SK-N-MC (cell line): ENCODE measurements at regions not wholly inside any gene's neighbourhood (a gene's known extent, or its start where the extent isn't known, plus 50 kb on each side); places are given as distances from the start of the nearest gene placed in this dataset.
"Not testable (repeated sequence)": the region's sequence is repeated elsewhere in the genome, so short reads cannot be mapped to it uniquely, and the experiment has no call there.

Experiments used
- DNase-seq: peaks from one replicate; pipeline ENCODE4 v3.0.0-alpha.2; 2011; ENCODE audit warnings: low read depth, low spot score
- H3K27ac ChIP-seq: fragments of 200-600 bp; sonication (generic); 2 replicates; pipeline ENCODE4 v1.5.1; 2016; ENCODE audit warnings: mixed run types
- H3K36me3 ChIP-seq: fragments of 200-600 bp; sonication (generic); 2 replicates; pipeline ENCODE4 v1.6.1; 2017; ENCODE audit warnings: antibody characterized with exemption, low read length, mixed read lengths; ENCODE audit not compliant: insufficient read depth
- H3K4me3 ChIP-seq: fragments of 200-600 bp; sonication (generic); 2 replicates; pipeline ENCODE4 v1.5.1; 2016
- H3K9ac ChIP-seq: fragments of 200-600 bp; sonication (generic); 2 replicates; pipeline ENCODE4 v1.8.0; 2017; ENCODE audit warnings: mixed run types, mixed read lengths; ENCODE audit not compliant: insufficient read length
- H3K9me3 ChIP-seq: fragments of 200-600 bp; sonication (generic); 2 replicates; pipeline ENCODE4 v1.6.1; 2017; ENCODE audit warnings: low read depth, mild to moderate bottlenecking, antibody characterized with exemption, low read length, moderate library complexity, mixed read lengths
- EZH2 ChIP-seq: fragments of 200-600 bp; sonication (generic); IDR thresholded peaks from one replicate; pipeline ENCODE4 v1.6.1; 2017; ENCODE audit warnings: antibody characterized with exemption
- FOXP2 ChIP-seq: optimal IDR thresholded peaks from 2 replicates; pipeline ENCODE3; 2011; ENCODE audit warnings: mild to moderate bottlenecking, moderate library complexity; ENCODE audit not compliant: insufficient read depth; ENCODE audit errors: extremely low read length, control extremely low read depth
- POLR2AphosphoS5 ChIP-seq: IDR thresholded peaks from 2 replicates; pipeline ENCODE4 v1.6.1; 2012; ENCODE audit warnings: mild to moderate bottlenecking, low read depth, low read length, borderline replicate concordance

GRCh38 chr5:37966871-37967270, 127.0 kb upstream of the GDNF start:
- TF ChIP-seq POLR2AphosphoS5 (no peak), EZH2 (no peak), FOXP2 (no peak)
- Histone ChIP-seq H3K36me3 (no peaks in the 10 kb centered on the region), H3K27ac (no peak overlapping the region), H3K9me3 (no peaks in the 10 kb centered on the region), H3K4me3 (no peak overlapping the region), H3K9ac (no peak overlapping the region)
- no peak for DNase-seq

DNA sequence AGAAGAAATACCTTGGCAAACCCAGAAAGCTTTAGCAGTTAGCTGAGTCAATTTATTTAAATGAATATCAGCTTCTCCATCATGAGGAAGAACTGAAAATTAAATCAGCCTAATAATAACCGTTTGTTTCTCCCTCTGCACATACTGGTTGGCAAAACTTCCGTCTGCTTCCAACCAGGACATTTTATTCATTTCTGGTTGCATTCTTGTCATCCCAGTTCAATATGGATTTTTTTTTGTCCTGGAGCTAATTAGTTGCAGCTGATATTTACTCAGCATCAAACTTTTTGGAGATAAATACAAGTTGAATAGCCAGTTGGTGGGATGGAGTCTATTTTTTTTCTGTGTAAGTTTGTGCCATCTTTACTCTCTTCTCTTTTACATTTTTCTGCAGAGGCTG, 126.5 kb upstream of the GDNF start:
- H3K9ac ChIP-seq, result no peak overlapping the region
- no peak for TF ChIP-seq EZH2
- no peak for TF ChIP-seq POLR2AphosphoS5
- no peak for TF ChIP-seq FOXP2
- H3K27ac ChIP-seq, result no peak overlapping the region
- H3K9me3 ChIP-seq, result no peaks in the 10 kb centered on the region
- DNase-seq, result no peak
- H3K4me3 ChIP-seq, result no peak overlapping the region
- no peaks in the 10 kb centered on the region for H3K36me3 ChIP-seq

- TF ChIP-seq POLR2AphosphoS5, result no peak
- TF ChIP-seq EZH2, result no peak
- no peak for TF ChIP-seq FOXP2
- Histone ChIP-seq H3K4me3 (no peak overlapping the region), H3K27ac (no peak overlapping the region), H3K9ac (no peak overlapping the region), H3K9me3 (peaks cover 10% of the 10 kb centered on the region; the same call in 1 of the 2 replicates), H3K36me3 (no peaks in the 10 kb centered on the region)
- no peak for DNase-seq
Measured at GRCh38 chr5:37962389-37962788, 122.5 kb upstream of the GDNF start.

DNA sequence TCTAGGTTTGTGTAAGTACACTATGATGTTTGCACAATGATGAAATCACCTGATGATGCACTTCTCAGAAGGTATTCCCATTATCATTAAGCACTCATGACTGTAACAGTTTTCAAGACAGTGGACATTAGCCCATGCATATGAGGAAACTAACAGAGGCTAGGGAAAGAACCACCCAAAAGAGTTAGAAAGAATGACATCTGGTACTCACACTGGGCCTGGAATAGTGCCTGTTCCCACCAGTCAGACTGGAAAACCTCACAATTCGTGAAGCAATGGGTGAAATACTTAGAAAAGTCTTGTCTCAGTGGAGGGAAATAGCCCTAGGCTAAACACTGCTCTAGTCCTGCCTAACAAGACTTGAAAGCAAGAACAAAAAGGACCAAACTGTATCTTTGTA, 117.4 kb upstream of the GDNF start:
- TF ChIP-seq EZH2 (no peak), FOXP2 (no peak), POLR2AphosphoS5 (no peak)
- no peak overlapping the region for H3K27ac ChIP-seq
- H3K36me3 ChIP-seq, result no peaks in the 10 kb centered on the region
- H3K9ac ChIP-seq, result no peak overlapping the region
- no peak for DNase-seq
- H3K4me3 ChIP-seq, result no peak overlapping the region
- H3K9me3 ChIP-seq, result peaks cover 10% of the 10 kb centered on the region; the same call in 1 of the 2 replicates

- peaks cover 10% of the 10 kb centered on the region; the same call in 1 of the 2 replicates for H3K9me3 ChIP-seq
- no peak for DNase-seq
- no peaks in the 10 kb centered on the region for H3K36me3 ChIP-seq
- no peak overlapping the region for H3K4me3 ChIP-seq
- TF ChIP-seq POLR2AphosphoS5 (no peak), FOXP2 (no peak), EZH2 (no peak)
- H3K9ac ChIP-seq, result no peak overlapping the region
- H3K27ac ChIP-seq, result no peak overlapping the region
Measured at GRCh38 chr5:37955748-37956147, 115.9 kb upstream of the GDNF start.

- Histone ChIP-seq H3K4me3 (no peak overlapping the region), H3K27ac (no peak overlapping the region), H3K9me3 (peaks cover 10% of the 10 kb centered on the region; the same call in 1 of the 2 replicates), H3K9ac (no peak overlapping the region), H3K36me3 (no peaks in the 10 kb centered on the region)
- no peak for TF ChIP-seq EZH2
- no peak for TF ChIP-seq FOXP2
- no peak for TF ChIP-seq POLR2AphosphoS5
- DNase-seq, result no peak
Measured at GRCh38 chr5:37954561-37954960, 114.7 kb upstream of the GDNF start.

- no peaks in the 10 kb centered on the region for H3K36me3 ChIP-seq
- TF ChIP-seq POLR2AphosphoS5 (no peak), FOXP2 (no peak), EZH2 (no peak)
- no peaks in the 10 kb centered on the region for H3K9me3 ChIP-seq
- H3K9ac ChIP-seq, result no peak overlapping the region
- no peak for DNase-seq
- H3K27ac ChIP-seq, result no peak overlapping the region
- H3K4me3 ChIP-seq, result no peak overlapping the region
Measured at GRCh38 chr5:37951946-37952721, 112.3 kb upstream of the GDNF start.

DNA sequence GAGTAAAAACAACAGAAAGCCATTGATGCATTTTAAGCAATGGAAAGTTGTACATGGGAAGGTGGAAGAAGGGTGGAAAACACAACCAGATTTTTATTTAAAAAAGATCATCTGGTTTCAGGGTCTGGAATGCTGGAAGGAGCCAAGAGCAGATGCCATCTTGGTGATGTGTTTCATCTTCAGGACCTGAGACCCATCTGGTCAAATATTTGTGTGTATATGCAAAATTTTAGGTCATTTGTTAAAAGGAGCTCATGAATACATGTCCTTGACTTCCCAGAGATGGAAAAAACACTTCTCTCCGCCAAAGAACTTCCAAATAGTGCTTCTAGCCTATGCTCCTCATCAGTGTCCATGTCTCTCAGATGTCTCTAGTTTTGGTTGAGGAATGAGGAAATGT, 110.6 kb upstream of the GDNF start:
- Histone ChIP-seq H3K4me3 (no peak overlapping the region), H3K9me3 (no peaks in the 10 kb centered on the region), H3K36me3 (no peaks in the 10 kb centered on the region), H3K9ac (no peak overlapping the region), H3K27ac (no peak overlapping the region)
- DNase-seq, result no peak
- no peak for TF ChIP-seq FOXP2
- no peak for TF ChIP-seq EZH2
- TF ChIP-seq POLR2AphosphoS5, result no peak

GRCh38 chr5:37945446-37945845, 105.6 kb upstream of the GDNF start:
- Histone ChIP-seq H3K9ac (no peak overlapping the region), H3K27ac (no peak overlapping the region), H3K9me3 (no peaks in the 10 kb centered on the region), H3K36me3 (no peaks in the 10 kb centered on the region), H3K4me3 (no peak overlapping the region)
- no peak for TF ChIP-seq POLR2AphosphoS5
- TF ChIP-seq FOXP2, result no peak
- TF ChIP-seq EZH2, result no peak
- DNase-seq, result no peak

GRCh38 chr5:37943136-37943535, 103.3 kb upstream of the GDNF start:
- not testable (repeated sequence) for H3K9ac ChIP-seq, H3K36me3 ChIP-seq, H3K4me3 ChIP-seq, H3K9me3 ChIP-seq, H3K27ac ChIP-seq, DNase-seq
